ENCODE measurements at regions not wholly inside any gene's neighbourhood (a gene's known extent, or its start where the extent isn't known, plus 50 kb on each side); places are given as distances from the start of the nearest gene placed in this dataset.

- no peak for TF ChIP-seq CTCF (IDR thresholded peaks at IDR 0.05)
- no peak for TF ChIP-seq POLR2A (IDR thresholded peaks at IDR 0.05)
Measured at GRCh38 chr3:117788506-117788905, 1078.9 kb downstream of the TUSC7 start.

Data from prostate gland (tissue), 2 donors.